WTC11 (cell line): ENCODE measurements at regions not wholly inside any gene's neighbourhood (a gene's known extent, or its start where the extent isn't known, plus 50 kb on each side); places are given as distances from the start of the nearest gene placed in this dataset.

ENCODE experiments used
- ATAC-seq: fragments of 200-7000 bp; cut with Tn5 transposase; 2 replicates; pipeline ENCODE4 v1.10.0; 2021; ENCODE audit warnings: mild to moderate bottlenecking, moderate library complexity
- CTCF ChIA-PET: fragments of 300-600 bp; sonication (Branson Sonifier 250); formaldehyde crosslinking; loops from one replicate; lab custom pipeline; 2021; ENCODE audit warnings: antibody characterized with exemption; lab: Charles Lee
- POLR2A ChIA-PET: fragments of 350-600 bp; sonication (Branson Sonifier 250); formaldehyde crosslinking; loops from one replicate; lab custom pipeline; 2021; ENCODE audit warnings: antibody characterized with exemption; lab: Charles Lee
- DNase-seq: peaks from one replicate; pipeline ENCODE4 v3.0.0; 2021; ENCODE audit warnings: low spot score
- H3K27ac Mint-ChIP-seq: 2 replicates; pipeline ENCODE4 v1.8.0; 2021; ENCODE audit warnings: mixed read lengths
- H3K27me3 Mint-ChIP-seq: 2 replicates; pipeline ENCODE4 v1.8.0; 2021; ENCODE audit warnings: low read depth, mild to moderate bottlenecking, moderate library complexity, mixed read lengths
- H3K36me3 Mint-ChIP-seq: 2 replicates; pipeline ENCODE4 v1.8.0; 2021; ENCODE audit warnings: mixed read lengths
- H3K4me1 Mint-ChIP-seq: 2 replicates; pipeline ENCODE4 v1.8.0; 2022; ENCODE audit warnings: mixed read lengths
- H3K4me3 Mint-ChIP-seq: 2 replicates; pipeline ENCODE4 v1.8.0; 2021; ENCODE audit warnings: mild to moderate bottlenecking, moderate library complexity, mixed read lengths
- H3K9me3 Mint-ChIP-seq: 2 replicates; pipeline ENCODE4 v1.8.0; 2021; ENCODE audit warnings: mixed read lengths
- CREB1 ChIP-seq: sonication (generic); formaldehyde crosslinking; IDR thresholded peaks from 2 replicates; pipeline ENCODE4 v1.8.0; 2023; ENCODE audit warnings: mild to moderate bottlenecking, missing genetic modification reagents
- E2F1 ChIP-seq: sonication (generic); formaldehyde crosslinking; IDR thresholded peaks from 2 replicates; pipeline ENCODE4 v1.8.0; 2022; ENCODE audit warnings: mild to moderate bottlenecking, missing genetic modification reagents
- E2F4 ChIP-seq: sonication (generic); formaldehyde crosslinking; IDR thresholded peaks from 2 replicates; pipeline ENCODE4 v1.8.1; 2022; ENCODE audit warnings: low read depth, mild to moderate bottlenecking, moderate library complexity, missing genetic modification reagents, borderline replicate concordance
- EMX1 ChIP-seq: fragments of 250-450 bp; sonication (Bioruptor Pico); IDR thresholded peaks from 2 replicates; pipeline ENCODE4 v1.8.0; 2021; ENCODE audit warnings: mild to moderate bottlenecking
- FOXJ3 ChIP-seq: sonication (generic); formaldehyde crosslinking; IDR thresholded peaks from 2 replicates; pipeline ENCODE4 v1.9.0; 2021; ENCODE audit warnings: missing genetic modification reagents, mild to moderate bottlenecking, borderline replicate concordance
- JAZF1 ChIP-seq: fragments of 250-450 bp; sonication (Bioruptor Pico); IDR thresholded peaks from 2 replicates; pipeline ENCODE4 v1.9.0; 2021; ENCODE audit warnings: moderate library complexity, mild to moderate bottlenecking, inconsistent platforms
- JUN ChIP-seq: sonication (generic); formaldehyde crosslinking; IDR thresholded peaks from 2 replicates; pipeline ENCODE4 v1.8.0; 2023; ENCODE audit warnings: mild to moderate bottlenecking, missing genetic modification reagents
- NFATC4 ChIP-seq: fragments of 250-450 bp; sonication (Bioruptor Pico); IDR thresholded peaks from 2 replicates; pipeline ENCODE4 v1.9.0; 2021; ENCODE audit warnings: mild to moderate bottlenecking
- PRRX2 ChIP-seq: fragments of 250-450 bp; sonication (Bioruptor Pico); IDR thresholded peaks from 2 replicates; pipeline ENCODE4 v1.8.0; 2021; ENCODE audit warnings: mild to moderate bottlenecking
- TEAD1 ChIP-seq: sonication (generic); formaldehyde crosslinking; IDR thresholded peaks from 2 replicates; pipeline ENCODE4 v1.8.0; 2022; ENCODE audit warnings: mild to moderate bottlenecking, missing genetic modification reagents
- TEAD4 ChIP-seq: sonication (generic); formaldehyde crosslinking; IDR thresholded peaks from 2 replicates; pipeline ENCODE4 v1.8.0; 2022; ENCODE audit warnings: mild to moderate bottlenecking, missing genetic modification reagents
- ZNF121 ChIP-seq: sonication (generic); formaldehyde crosslinking; IDR thresholded peaks from 2 replicates; pipeline ENCODE4 v1.8.0; 2023; ENCODE audit warnings: missing genetic modification reagents
- ZNF219 ChIP-seq: sonication (generic); formaldehyde crosslinking; IDR thresholded peaks from 2 replicates; pipeline ENCODE4 v1.8.0; 2023; ENCODE audit warnings: missing genetic modification reagents, mild to moderate bottlenecking, borderline replicate concordance
- ZNF416 ChIP-seq: fragments of 250-450 bp; sonication (Bioruptor Pico); IDR thresholded peaks from 2 replicates; pipeline ENCODE4 v1.9.0; 2021; ENCODE audit warnings: mild to moderate bottlenecking, inconsistent platforms
- ZNF532 ChIP-seq: fragments of 250-450 bp; sonication (Bioruptor Pico); IDR thresholded peaks from 2 replicates; pipeline ENCODE4 v1.9.0; 2021; ENCODE audit warnings: mild to moderate bottlenecking, borderline replicate concordance
- TF ChIP-seq, protein P1 (sequence below): fragments of 250-450 bp; sonication (Bioruptor Pico); IDR thresholded peaks from 2 replicates; pipeline ENCODE4 v1.9.0; 2021; ENCODE audit warnings: moderate library complexity, mild to moderate bottlenecking, inconsistent platforms, borderline replicate concordance
- TF ChIP-seq, protein P2 (sequence below): sonication (generic); formaldehyde crosslinking; IDR thresholded peaks from 2 replicates; pipeline ENCODE4 v1.8.1; 2023; ENCODE audit warnings: mild to moderate bottlenecking, missing genetic modification reagents
- TF ChIP-seq, protein P3 (sequence below): sonication (generic); formaldehyde crosslinking; conservative IDR thresholded peaks from 2 replicates; pipeline ENCODE4 v1.8.1; 2022; ENCODE audit warnings: mild to moderate bottlenecking, missing genetic modification reagents
- TF ChIP-seq, protein P4 (sequence below): sonication (generic); formaldehyde crosslinking; conservative IDR thresholded peaks from 2 replicates; pipeline ENCODE4 v1.8.1; 2023; ENCODE audit warnings: mild to moderate bottlenecking, low read depth, missing genetic modification reagents, moderate library complexity
- TF ChIP-seq, protein P5 (sequence below): sonication (generic); formaldehyde crosslinking; IDR thresholded peaks from 2 replicates; pipeline ENCODE4 v1.8.1; 2022; ENCODE audit warnings: mild to moderate bottlenecking, moderate library complexity, missing genetic modification reagents
- TF ChIP-seq, protein P6 (sequence below): sonication (generic); formaldehyde crosslinking; IDR thresholded peaks from 2 replicates; pipeline ENCODE4 v1.8.1; 2022; ENCODE audit warnings: low read depth, missing genetic modification reagents, borderline replicate concordance

- Mint-ChIP-seq H3K9me3 (peaks cover 5% of the 10 kb centered on the region), H3K4me1 (no peaks in the 10 kb centered on the region), H3K4me3 (no peak overlapping the region), H3K36me3 (no peaks in the 10 kb centered on the region), H3K27me3 (no peaks in the 10 kb centered on the region), H3K27ac (no peak overlapping the region)
- ChIA-PET POLR2A (no interaction called here), CTCF (no interaction called here)
- no peak for ATAC-seq
- no peak for TF ChIP-seq JAZF1 (CRISPR knock-in tag)
- no peak for TF ChIP-seq TEAD1 (CRISPR knock-in tag)
- TF ChIP-seq, protein P1, sequence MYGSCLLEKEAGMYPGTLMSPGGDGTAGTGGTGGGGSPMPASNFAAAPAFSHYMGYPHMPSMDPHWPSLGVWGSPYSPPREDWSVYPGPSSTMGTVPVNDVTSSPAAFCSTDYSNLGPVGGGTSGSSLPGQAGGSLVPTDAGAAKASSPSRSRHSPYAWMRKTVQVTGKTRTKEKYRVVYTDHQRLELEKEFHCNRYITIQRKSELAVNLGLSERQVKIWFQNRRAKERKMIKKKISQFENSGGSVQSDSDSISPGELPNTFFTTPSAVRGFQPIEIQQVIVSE (CRISPR knock-in tag) = no peak
- TF ChIP-seq E2F1 = no peak
- no peak for TF ChIP-seq CREB1 (CRISPR knock-in tag)
- TF ChIP-seq, protein P2, sequence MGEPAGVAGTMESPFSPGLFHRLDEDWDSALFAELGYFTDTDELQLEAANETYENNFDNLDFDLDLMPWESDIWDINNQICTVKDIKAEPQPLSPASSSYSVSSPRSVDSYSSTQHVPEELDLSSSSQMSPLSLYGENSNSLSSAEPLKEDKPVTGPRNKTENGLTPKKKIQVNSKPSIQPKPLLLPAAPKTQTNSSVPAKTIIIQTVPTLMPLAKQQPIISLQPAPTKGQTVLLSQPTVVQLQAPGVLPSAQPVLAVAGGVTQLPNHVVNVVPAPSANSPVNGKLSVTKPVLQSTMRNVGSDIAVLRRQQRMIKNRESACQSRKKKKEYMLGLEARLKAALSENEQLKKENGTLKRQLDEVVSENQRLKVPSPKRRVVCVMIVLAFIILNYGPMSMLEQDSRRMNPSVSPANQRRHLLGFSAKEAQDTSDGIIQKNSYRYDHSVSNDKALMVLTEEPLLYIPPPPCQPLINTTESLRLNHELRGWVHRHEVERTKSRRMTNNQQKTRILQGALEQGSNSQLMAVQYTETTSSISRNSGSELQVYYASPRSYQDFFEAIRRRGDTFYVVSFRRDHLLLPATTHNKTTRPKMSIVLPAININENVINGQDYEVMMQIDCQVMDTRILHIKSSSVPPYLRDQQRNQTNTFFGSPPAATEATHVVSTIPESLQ (CRISPR knock-in tag) = no peak
- TF ChIP-seq FOXJ3 (CRISPR knock-in tag) = no peak
- TF ChIP-seq ZNF121 = no peak
- no peak for TF ChIP-seq ZNF416 (CRISPR knock-in tag)
- TF ChIP-seq PRRX2 (CRISPR knock-in tag) = no peak
- no peak for TF ChIP-seq TEAD4
- no peak for TF ChIP-seq ZNF532
- TF ChIP-seq EMX1 (CRISPR knock-in tag) = no peak
- TF ChIP-seq NFATC4 (CRISPR knock-in tag) = no peak
- DNase-seq = no peak
Measured at GRCh38 chr5:40202814-40203440, 476.8 kb upstream of the PTGER4 start.

GRCh38 chr5:40198736-40199135 is 481.0 kb upstream of the PTGER4 start:
- H3K4me3 Mint-ChIP-seq = no peak overlapping the region
- POLR2A ChIA-PET = no interaction called here
- H3K36me3 Mint-ChIP-seq = no peaks in the 10 kb centered on the region
- ATAC-seq (no peak), DNase-seq (no peak)
- no peaks in the 10 kb centered on the region for H3K27me3 Mint-ChIP-seq
- H3K27ac Mint-ChIP-seq = no peak overlapping the region
- peaks cover 5% of the 10 kb centered on the region for H3K9me3 Mint-ChIP-seq
- no peaks in the 10 kb centered on the region for H3K4me1 Mint-ChIP-seq
- CTCF ChIA-PET = no interaction called here
- TF ChIP-seq JUN (CRISPR knock-in tag) = no peak
- TF ChIP-seq, protein P3, sequence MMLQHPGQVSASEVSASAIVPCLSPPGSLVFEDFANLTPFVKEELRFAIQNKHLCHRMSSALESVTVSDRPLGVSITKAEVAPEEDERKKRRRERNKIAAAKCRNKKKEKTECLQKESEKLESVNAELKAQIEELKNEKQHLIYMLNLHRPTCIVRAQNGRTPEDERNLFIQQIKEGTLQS (CRISPR knock-in tag) = no peak
- TF ChIP-seq, protein P4, sequence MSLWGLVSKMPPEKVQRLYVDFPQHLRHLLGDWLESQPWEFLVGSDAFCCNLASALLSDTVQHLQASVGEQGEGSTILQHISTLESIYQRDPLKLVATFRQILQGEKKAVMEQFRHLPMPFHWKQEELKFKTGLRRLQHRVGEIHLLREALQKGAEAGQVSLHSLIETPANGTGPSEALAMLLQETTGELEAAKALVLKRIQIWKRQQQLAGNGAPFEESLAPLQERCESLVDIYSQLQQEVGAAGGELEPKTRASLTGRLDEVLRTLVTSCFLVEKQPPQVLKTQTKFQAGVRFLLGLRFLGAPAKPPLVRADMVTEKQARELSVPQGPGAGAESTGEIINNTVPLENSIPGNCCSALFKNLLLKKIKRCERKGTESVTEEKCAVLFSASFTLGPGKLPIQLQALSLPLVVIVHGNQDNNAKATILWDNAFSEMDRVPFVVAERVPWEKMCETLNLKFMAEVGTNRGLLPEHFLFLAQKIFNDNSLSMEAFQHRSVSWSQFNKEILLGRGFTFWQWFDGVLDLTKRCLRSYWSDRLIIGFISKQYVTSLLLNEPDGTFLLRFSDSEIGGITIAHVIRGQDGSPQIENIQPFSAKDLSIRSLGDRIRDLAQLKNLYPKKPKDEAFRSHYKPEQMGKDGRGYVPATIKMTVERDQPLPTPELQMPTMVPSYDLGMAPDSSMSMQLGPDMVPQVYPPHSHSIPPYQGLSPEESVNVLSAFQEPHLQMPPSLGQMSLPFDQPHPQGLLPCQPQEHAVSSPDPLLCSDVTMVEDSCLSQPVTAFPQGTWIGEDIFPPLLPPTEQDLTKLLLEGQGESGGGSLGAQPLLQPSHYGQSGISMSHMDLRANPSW (CRISPR knock-in tag) = no peak
- TF ChIP-seq ZNF219 (CRISPR knock-in tag) = no peak
- TF ChIP-seq E2F4 (CRISPR knock-in tag) = no peak
- TF ChIP-seq, protein P5, sequence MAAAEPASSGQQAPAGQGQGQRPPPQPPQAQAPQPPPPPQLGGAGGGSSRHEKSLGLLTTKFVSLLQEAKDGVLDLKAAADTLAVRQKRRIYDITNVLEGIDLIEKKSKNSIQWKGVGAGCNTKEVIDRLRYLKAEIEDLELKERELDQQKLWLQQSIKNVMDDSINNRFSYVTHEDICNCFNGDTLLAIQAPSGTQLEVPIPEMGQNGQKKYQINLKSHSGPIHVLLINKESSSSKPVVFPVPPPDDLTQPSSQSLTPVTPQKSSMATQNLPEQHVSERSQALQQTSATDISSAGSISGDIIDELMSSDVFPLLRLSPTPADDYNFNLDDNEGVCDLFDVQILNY (CRISPR knock-in tag) = no peak
- TF ChIP-seq NFATC4 (CRISPR knock-in tag) = no peak
- TF ChIP-seq, protein P6, sequence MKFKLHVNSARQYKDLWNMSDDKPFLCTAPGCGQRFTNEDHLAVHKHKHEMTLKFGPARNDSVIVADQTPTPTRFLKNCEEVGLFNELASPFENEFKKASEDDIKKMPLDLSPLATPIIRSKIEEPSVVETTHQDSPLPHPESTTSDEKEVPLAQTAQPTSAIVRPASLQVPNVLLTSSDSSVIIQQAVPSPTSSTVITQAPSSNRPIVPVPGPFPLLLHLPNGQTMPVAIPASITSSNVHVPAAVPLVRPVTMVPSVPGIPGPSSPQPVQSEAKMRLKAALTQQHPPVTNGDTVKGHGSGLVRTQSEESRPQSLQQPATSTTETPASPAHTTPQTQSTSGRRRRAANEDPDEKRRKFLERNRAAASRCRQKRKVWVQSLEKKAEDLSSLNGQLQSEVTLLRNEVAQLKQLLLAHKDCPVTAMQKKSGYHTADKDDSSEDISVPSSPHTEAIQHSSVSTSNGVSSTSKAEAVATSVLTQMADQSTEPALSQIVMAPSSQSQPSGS (CRISPR knock-in tag) = no peak
